HEK293T (cell line): ENCODE measurements at regions not wholly inside any gene's neighbourhood (a gene's known extent, or its start where the extent isn't known, plus 50 kb on each side); places are given as distances from the start of the nearest gene placed in this dataset.

ENCODE experiments used
- CTCF ChIA-PET: fragments of 350-600 bp; formaldehyde crosslinking; extraction: SDS; loops from one replicate; lab custom pipeline; 2021; ENCODE audit warnings: antibody characterized with exemption, inconsistent platforms; lab: Yijun Ruan, JAX
- POLR2A ChIA-PET: fragments of 350-600 bp; formaldehyde crosslinking; extraction: SDS; loops from one replicate; lab custom pipeline; 2020; ENCODE audit warnings: antibody characterized with exemption, inconsistent platforms; lab: Yijun Ruan, JAX
- DNase-seq: peaks from one replicate; pipeline ENCODE4 v3.0.0; 2012; ENCODE audit warnings: mixed read lengths; ENCODE audit errors: extremely low spot score
- ARNT ChIP-seq: fragments of 450-650 bp; IDR thresholded peaks from 2 replicates; pipeline ENCODE4 v1.6.1; 2017; ENCODE audit warnings: mild to moderate bottlenecking
- BHLHE40 ChIP-seq: fragments of 450-650 bp; IDR thresholded peaks from 2 replicates; pipeline ENCODE4 v1.6.1; 2016; ENCODE audit warnings: mild to moderate bottlenecking, moderate library complexity, borderline replicate concordance
- CTBP1 ChIP-seq: fragments of 450-650 bp; IDR thresholded peaks from 2 replicates; pipeline ENCODE4 v1.6.1; 2016; ENCODE audit warnings: borderline replicate concordance
- ELF4 ChIP-seq: fragments of 450-650 bp; IDR thresholded peaks from 2 replicates; pipeline ENCODE4 v1.6.1; 2017; ENCODE audit warnings: antibody characterized with exemption
- FOXA1 ChIP-seq: fragments of 450-650 bp; IDR thresholded peaks from 2 replicates; pipeline ENCODE4 v1.6.1; 2016; ENCODE audit warnings: mild to moderate bottlenecking
- FOXK2 ChIP-seq: fragments of 450-650 bp; IDR thresholded peaks from 2 replicates; pipeline ENCODE4 v1.6.1; 2016; ENCODE audit warnings: mild to moderate bottlenecking
- FOXM1 ChIP-seq: fragments of 450-650 bp; IDR thresholded peaks from 2 replicates; pipeline ENCODE4 v1.6.1; 2017; ENCODE audit warnings: mild to moderate bottlenecking, borderline replicate concordance
- HDGF ChIP-seq: fragments of 450-650 bp; IDR thresholded peaks from 2 replicates; pipeline ENCODE4 v1.6.1; 2017; ENCODE audit warnings: antibody characterized with exemption, borderline replicate concordance
- L3MBTL2 ChIP-seq: fragments of 450-650 bp; conservative IDR thresholded peaks from 2 replicates; pipeline ENCODE4 v1.6.1; 2016; ENCODE audit warnings: mild to moderate bottlenecking
- LEF1 ChIP-seq: fragments of 450-650 bp; IDR thresholded peaks from 2 replicates; pipeline ENCODE4 v1.6.1; 2017; ENCODE audit warnings: mild to moderate bottlenecking, borderline replicate concordance
- NFRKB ChIP-seq: fragments of 450-650 bp; IDR thresholded peaks from 2 replicates; pipeline ENCODE4 v1.6.1; 2016; ENCODE audit warnings: mild to moderate bottlenecking, moderate library complexity
- PKNOX1 ChIP-seq: fragments of 450-650 bp; IDR thresholded peaks from 2 replicates; pipeline ENCODE4 v1.6.1; 2016
- SP1 ChIP-seq: fragments of 450-650 bp; IDR thresholded peaks from 2 replicates; pipeline ENCODE4 v1.6.1; 2017
- SUZ12 ChIP-seq: fragments of 450-650 bp; IDR thresholded peaks from 2 replicates; pipeline ENCODE4 v1.6.1; 2016; ENCODE audit warnings: mild to moderate bottlenecking
- TARDBP ChIP-seq: fragments of 450-650 bp; IDR thresholded peaks from 2 replicates; pipeline ENCODE4 v1.6.1; 2016
- ZNF384 ChIP-seq: fragments of 450-650 bp; IDR thresholded peaks from 2 replicates; pipeline ENCODE4 v1.6.1; 2016

GRCh38 chr15:62462721-62463120 lies 297.6 kb upstream of the C2CD4B start:
- POLR2A ChIA-PET = no interaction called here

GRCh38 chr15:62464705-62465104 lies 299.6 kb upstream of the C2CD4B start:
- TF ChIP-seq FOXA1 (no peak), HDGF (no peak), FOXM1 (no peak), L3MBTL2 (no peak), NFRKB (no peak), LEF1 (no peak), SUZ12 (no peak), TARDBP (no peak), ARNT (no peak), BHLHE40 (no peak), CTBP1 (no peak), PKNOX1 (no peak), ELF4 (no peak), ZNF384 (no peak), FOXK2 (no peak), SP1 (no peak)
- CTCF ChIA-PET = no interaction called here
- POLR2A ChIA-PET = no interaction called here
- DNase-seq = no peak

More at GRCh38 chr15:62462721-62463120, 297.6 kb upstream of the C2CD4B start:
- no peak for TF ChIP-seq TARDBP
- no peak for TF ChIP-seq BHLHE40
- TF ChIP-seq HDGF = no peak
- TF ChIP-seq ARNT = no peak
- TF ChIP-seq ZNF384 = no peak
- no peak for TF ChIP-seq FOXM1
- no peak for TF ChIP-seq SUZ12
- TF ChIP-seq PKNOX1 = no peak
- TF ChIP-seq LEF1 = no peak
- TF ChIP-seq ELF4 = no peak
- no peak for TF ChIP-seq L3MBTL2
- TF ChIP-seq FOXA1 = no peak
- no peak for TF ChIP-seq FOXK2
- no peak for TF ChIP-seq CTBP1
- TF ChIP-seq NFRKB = no peak
- TF ChIP-seq SP1 = no peak
- CTCF ChIA-PET = no interaction called here
- no peak for DNase-seq

- ChIA-PET POLR2A (no interaction called here), CTCF (no interaction called here)
- TF ChIP-seq LEF1 (no peak), BHLHE40 (no peak), TARDBP (no peak), ZNF384 (no peak), NFRKB (no peak)
- DNase-seq = no peak
Observed at GRCh38 chr15:62465173-62465572, 300.1 kb upstream of the C2CD4B start.

- ChIA-PET CTCF (no interaction called here), POLR2A (no interaction called here)
- TF ChIP-seq ELF4 (no peak), PKNOX1 (no peak), ZNF384 (no peak), CTBP1 (no peak), FOXA1 (no peak), LEF1 (no peak), NFRKB (no peak), HDGF (no peak), ARNT (no peak), TARDBP (no peak), BHLHE40 (no peak), FOXM1 (no peak)
- no peak for DNase-seq
Observed at GRCh38 chr15:62469478-62469873, 304.4 kb upstream of the C2CD4B start.

- CTCF ChIA-PET = no interaction called here
- no peak for TF ChIP-seq HDGF
- no peak for TF ChIP-seq FOXA1
- no peak for TF ChIP-seq NFRKB
- no peak for TF ChIP-seq ELF4
- TF ChIP-seq LEF1 = no peak
- no peak for TF ChIP-seq PKNOX1
- no peak for TF ChIP-seq FOXM1
- no peak for TF ChIP-seq SUZ12
- no peak for TF ChIP-seq BHLHE40
- no peak for TF ChIP-seq CTBP1
- no peak for TF ChIP-seq L3MBTL2
- TF ChIP-seq TARDBP = no peak
- no peak for TF ChIP-seq FOXK2
- no peak for TF ChIP-seq ARNT
- TF ChIP-seq ZNF384 = no peak
- no peak for DNase-seq
- POLR2A ChIA-PET = no interaction called here
Observed at GRCh38 chr15:62469874-62470688, 305.0 kb upstream of the C2CD4B start.
